Keratinocyte (primary cell): ENCODE measurements at regions not wholly inside any gene's neighbourhood (a gene's known extent, or its start where the extent isn't known, plus 50 kb on each side); places are given as distances from the start of the nearest gene placed in this dataset.

ENCODE experiments used
- DNase-seq: peaks from one replicate; pipeline ENCODE4 v3.0.0-alpha.2; 2011; ENCODE audit warnings: low read depth, missing footprints, low spot score
- FAIRE-seq: peaks from 2 replicates; lab custom pipeline; 2011; peaks lifted over from hg19 to GRCh38; lab: Jason Lieb, UNC
- H2AFZ ChIP-seq: 2 replicates; pipeline ENCODE4 v1.6.0; 2012; ENCODE audit warnings: low read length, control low read depth, inconsistent platforms; ENCODE audit not compliant: control insufficient read depth
- H3K27ac ChIP-seq: 2 replicates; pipeline ENCODE4 v1.5.1; 2011; ENCODE audit warnings: low read length; ENCODE audit not compliant: control insufficient read depth, insufficient read depth
- H3K27me3 ChIP-seq: 3 replicates; pipeline ENCODE4 v1.6.0; 2011; ENCODE audit warnings: low read length; ENCODE audit not compliant: control insufficient read depth, insufficient read depth; ENCODE audit errors: extremely low read depth
- H3K36me3 ChIP-seq, 2 experiments: 2 replicates in 1 of 2; 3 replicates in 1 of 2; pipeline ENCODE4 v1.5.1; 2011; ENCODE audit warnings: low read length in 2 of 2, mild to moderate bottlenecking in 1 of 2; ENCODE audit not compliant: control insufficient read depth in 2 of 2, insufficient read depth in 2 of 2; ENCODE audit errors: extremely low read depth in 1 of 2
- H3K4me1 ChIP-seq: 3 replicates; pipeline ENCODE4 v1.5.1; 2011; ENCODE audit warnings: low read length; ENCODE audit not compliant: control insufficient read depth, insufficient read depth; ENCODE audit errors: extremely low read depth
- H3K4me2 ChIP-seq: 3 replicates; pipeline ENCODE4 v1.6.0; 2011; ENCODE audit warnings: low read depth, low read length; ENCODE audit not compliant: control insufficient read depth, insufficient read depth; ENCODE audit errors: extremely low read depth
- H3K4me3 ChIP-seq, 3 experiments: fragments of 200-600 bp in 1 of 3; sonication (generic) in 1 of 3; 2 replicates in 2 of 3; 3 replicates in 1 of 3; pipeline ENCODE4 v1.5.1; 2011 to 2016; ENCODE audit warnings: low read length in 3 of 3, mild to moderate bottlenecking in 3 of 3, control low read depth in 2 of 3, inconsistent platforms in 1 of 3, low read depth in 1 of 3, mixed read lengths in 1 of 3, mixed run types in 1 of 3, moderate library complexity in 1 of 3; ENCODE audit not compliant: control insufficient read depth in 2 of 3, insufficient read depth in 2 of 3; ENCODE audit errors: extremely low read depth in 1 of 3
- H3K79me2 ChIP-seq: 2 replicates; pipeline ENCODE4 v1.6.0; 2012; ENCODE audit warnings: low read length; ENCODE audit not compliant: control insufficient read depth, insufficient read depth
- H3K9ac ChIP-seq: 3 replicates; pipeline ENCODE4 v1.6.0; 2011; ENCODE audit warnings: low read length; ENCODE audit not compliant: control insufficient read depth, insufficient read depth; ENCODE audit errors: extremely low read depth
- H3K9me1 ChIP-seq: 3 replicates; pipeline ENCODE4 v1.6.0; 2011; ENCODE audit warnings: low read length; ENCODE audit not compliant: control insufficient read depth, insufficient read depth; ENCODE audit errors: extremely low read depth
- H3K9me3 ChIP-seq: 2 replicates; pipeline ENCODE4 v1.5.1; 2012; ENCODE audit warnings: low read depth, low read length; ENCODE audit not compliant: control insufficient read depth
- H4K20me1 ChIP-seq: 3 replicates; pipeline ENCODE4 v1.6.0; 2011; ENCODE audit warnings: low read length; ENCODE audit not compliant: control insufficient read depth, insufficient read depth; ENCODE audit errors: extremely low read depth
- CTCF ChIP-seq, 3 experiments: IDR thresholded peaks in 1 of 3; conservative IDR thresholded peaks in 1 of 3; optimal IDR thresholded peaks in 1 of 3; 2 replicates in 2 of 3; 3 replicates in 1 of 3; pipeline versions ENCODE3 to v1.5.1; 2011; ENCODE audit warnings: low read length in 3 of 3, mild to moderate bottlenecking in 3 of 3, moderate library complexity in 2 of 3, control low read depth in 1 of 3, inconsistent platforms in 1 of 3; ENCODE audit not compliant: insufficient read depth in 2 of 3; ENCODE audit errors: extremely low read depth in 1 of 3
- EZH2 ChIP-seq: IDR thresholded peaks from one replicate; pipeline ENCODE4 v1.6.1; 2012; ENCODE audit warnings: inconsistent platforms, mild to moderate bottlenecking, low read length, moderate library complexity
- dilution Hi-C: fragments of 300-500 bp; cut with MboI; formaldehyde crosslinking; loops from one replicate; pipeline ENCODE4 v1.7.0; 2020; ENCODE audit warnings: low sequenced_read_pairs; ENCODE audit not compliant: extremely low pct_ligation_motif_present

- peaks cover 1% of the 10 kb centered on the region for H3K9me3 ChIP-seq
- DNase-seq = no peak
- H4K20me1 ChIP-seq = no peaks in the 10 kb centered on the region
- TF ChIP-seq EZH2 (no peak), CTCF (optimal IDR thresholded peaks at IDR 0.05 in 1 of 3, IDR thresholded peaks at IDR 0.05 in 1 of 3, conservative IDR thresholded peaks at IDR 0.05 in 1 of 3; ENCODE audit: extremely low read depth in 1 of 3, insufficient read depth in 2 of 3, low read length in 3 of 3) (no peak)
- no peak overlapping the region for H3K9ac ChIP-seq
- H3K4me3 ChIP-seq = no peak overlapping the region
- H3K4me1 ChIP-seq = no peaks in the 10 kb centered on the region
- dilution Hi-C loops = no loop called here
- no peak overlapping the region for H2AFZ ChIP-seq
- no peaks in the 10 kb centered on the region for H3K79me2 ChIP-seq
- H3K27me3 ChIP-seq = peaks cover 3% of the 10 kb centered on the region
- H3K36me3 ChIP-seq = no peaks in the 10 kb centered on the region
- no peak overlapping the region for H3K4me2 ChIP-seq
- FAIRE-seq = no peak
- H3K27ac ChIP-seq = no peak overlapping the region
- H3K9me1 ChIP-seq = no peaks in the 10 kb centered on the region
Measured at GRCh38 chr17:6187836-6188235, 117.7 kb downstream of the WSCD1 start.

DNA sequence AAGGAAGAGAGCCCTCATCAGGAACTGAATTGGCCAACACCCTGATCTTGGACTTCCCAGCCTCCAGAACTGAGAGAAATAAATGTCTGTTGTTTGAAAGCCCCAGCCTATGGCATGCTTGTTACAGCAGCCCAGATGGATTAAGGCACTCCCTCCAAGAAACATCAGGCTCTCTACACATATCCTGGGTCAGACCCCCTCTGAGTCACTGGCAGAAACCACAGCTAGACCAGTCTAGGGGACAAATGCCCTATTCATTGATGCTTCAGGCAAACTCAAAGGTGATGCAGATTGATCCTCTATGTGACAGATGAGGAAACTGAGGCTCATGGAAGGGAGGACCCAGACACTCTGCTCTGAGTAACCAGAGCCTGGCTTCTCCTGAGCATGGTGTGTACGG is 116.8 kb downstream of the WSCD1 start:
- Histone ChIP-seq H2AFZ (no peak overlapping the region), H3K4me2 (no peak overlapping the region), H3K4me1 (no peaks in the 10 kb centered on the region), H3K9ac (no peak overlapping the region), H3K9me1 (no peaks in the 10 kb centered on the region), H4K20me1 (no peaks in the 10 kb centered on the region), H3K27me3 (peaks cover 3% of the 10 kb centered on the region), H3K9me3 (no peaks in the 10 kb centered on the region), H3K4me3 (no peak overlapping the region), H3K27ac (no peak overlapping the region), H3K36me3 (no peaks in the 10 kb centered on the region), H3K79me2 (no peaks in the 10 kb centered on the region)
- dilution Hi-C loops = no loop called here
- DNase-seq (no peak), FAIRE-seq (no peak)
- TF ChIP-seq EZH2 (no peak), CTCF (optimal IDR thresholded peaks at IDR 0.05 in 1 of 3, IDR thresholded peaks at IDR 0.05 in 1 of 3, conservative IDR thresholded peaks at IDR 0.05 in 1 of 3; ENCODE audit: extremely low read depth in 1 of 3, insufficient read depth in 2 of 3, low read length in 3 of 3) (no peak)
